ENCODE measurements at regions not wholly inside any gene's neighbourhood (a gene's known extent, or its start where the extent isn't known, plus 50 kb on each side); places are given as distances from the start of the nearest gene placed in this dataset.
A peak's percentile ranks its signal among the peaks of the same experiment; 100 is the strongest.

DNA sequence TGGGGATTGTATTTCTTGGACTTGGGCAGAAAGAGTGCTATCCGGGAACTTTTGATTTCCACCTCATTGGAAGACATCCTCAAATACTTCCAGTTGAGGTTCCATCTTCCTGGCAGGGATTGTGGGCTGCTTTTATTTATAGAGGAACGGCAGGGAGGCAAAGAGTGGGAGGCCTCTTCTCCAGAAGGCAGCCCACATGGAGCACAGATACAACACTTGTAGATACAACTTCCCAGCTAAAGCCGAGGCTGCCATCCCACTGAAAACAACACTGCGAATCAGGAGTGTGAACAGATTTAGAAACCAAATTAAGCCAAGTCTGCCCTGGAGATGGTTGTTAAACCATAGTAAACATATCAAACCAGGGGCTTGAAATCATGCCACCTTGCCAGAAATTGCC lies 212.8 kb upstream of the PPARGC1A start:
- Mint-ChIP-seq H3K4me3 (no peak overlapping the region), H3K9me3 (peaks cover 0 to 7% of the 10 kb centered on the region in 2 donors), H3K27me3 (no peaks in the 10 kb centered on the region), H3K4me1 (no peaks in the 10 kb centered on the region), H3K27ac (no peak overlapping the region)
- DNase-seq (no peak), ATAC-seq (no peak)

DNA sequence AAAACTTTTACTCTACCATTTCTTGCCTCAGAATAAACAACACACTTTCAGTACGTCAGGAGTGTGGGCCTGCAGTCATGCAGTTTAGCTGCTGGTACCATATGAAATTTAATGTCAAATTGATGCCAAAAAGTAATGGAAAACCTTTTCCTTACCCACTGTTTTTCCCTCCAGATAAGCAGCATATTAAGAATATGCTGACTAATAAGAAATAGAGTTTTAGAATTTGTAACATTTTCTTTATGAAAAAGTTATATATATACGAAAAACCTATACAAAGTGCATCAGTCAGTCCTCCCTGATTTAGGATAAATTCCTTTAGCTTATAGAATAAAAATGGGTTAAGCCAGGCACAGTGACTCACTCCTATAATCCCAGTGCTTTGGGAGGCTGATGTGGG lies 206.8 kb upstream of the PPARGC1A start:
- H3K27ac Mint-ChIP-seq: no peak overlapping the region
- H3K9me3 Mint-ChIP-seq: no peaks in the 10 kb centered on the region

DNA sequence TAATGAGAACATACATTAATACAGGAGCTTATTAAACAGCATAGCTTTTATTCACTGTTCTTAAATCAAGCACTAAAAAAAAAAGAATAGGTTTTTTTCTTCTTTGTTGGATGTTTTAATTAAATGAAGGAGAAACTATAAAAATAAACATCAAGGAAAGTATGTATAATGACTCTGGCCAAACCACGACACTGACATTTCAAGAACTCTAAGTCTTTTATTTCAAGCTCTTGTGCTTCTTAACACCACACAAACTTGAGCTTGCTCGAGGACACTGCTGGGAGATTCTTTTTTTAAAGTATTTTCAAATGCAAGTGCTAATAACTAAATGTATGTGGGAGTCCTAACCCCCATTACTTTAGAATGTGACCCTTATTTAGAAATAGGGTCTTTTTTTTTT lies 204.9 kb upstream of the PPARGC1A start:
- no peak overlapping the region for H3K4me3 Mint-ChIP-seq
- H3K27ac Mint-ChIP-seq: no peak overlapping the region
- no peaks in the 10 kb centered on the region for H3K27me3 Mint-ChIP-seq
- DNase-seq (no peak), ATAC-seq (no peak)
- H3K9me3 Mint-ChIP-seq: no peaks in the 10 kb centered on the region
- no peaks in the 10 kb centered on the region for H3K4me1 Mint-ChIP-seq

More for the DNA sequence above, 206.8 kb upstream of the PPARGC1A start:
- Mint-ChIP-seq H3K4me1 (no peaks in the 10 kb centered on the region), H3K4me3 (no peak overlapping the region), H3K27me3 (no peaks in the 10 kb centered on the region)
- ATAC-seq (no peak), DNase-seq (no peak)

DNA sequence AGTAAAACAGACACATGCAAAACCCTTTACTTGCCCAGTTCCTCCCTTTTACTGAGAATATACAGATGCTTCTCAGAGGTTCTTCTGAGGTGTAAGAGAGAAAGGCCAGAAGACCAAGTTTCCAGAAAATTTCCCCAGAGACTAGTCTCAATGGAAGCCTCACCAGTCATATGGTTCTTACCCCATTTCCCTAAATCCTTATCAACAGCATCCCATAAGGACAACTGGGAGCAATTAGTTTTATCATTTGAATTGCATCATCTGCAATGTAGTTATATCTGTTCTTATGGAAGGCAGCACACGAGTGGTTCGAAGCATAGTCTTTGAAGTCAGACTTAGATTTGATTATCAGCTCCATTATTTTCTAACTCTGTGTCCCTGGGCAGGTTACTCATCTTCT lies 203.6 kb upstream of the PPARGC1A start:
- Mint-ChIP-seq H3K4me3 (no peak overlapping the region), H3K27me3 (no peaks in the 10 kb centered on the region), H3K27ac (peak overlapping the region in 1 of 2 donors; percentile 28), H3K4me1 (no peaks in the 10 kb centered on the region), H3K9me3 (no peaks in the 10 kb centered on the region)
- ATAC-seq: no peak
- no peak for DNase-seq

DNA sequence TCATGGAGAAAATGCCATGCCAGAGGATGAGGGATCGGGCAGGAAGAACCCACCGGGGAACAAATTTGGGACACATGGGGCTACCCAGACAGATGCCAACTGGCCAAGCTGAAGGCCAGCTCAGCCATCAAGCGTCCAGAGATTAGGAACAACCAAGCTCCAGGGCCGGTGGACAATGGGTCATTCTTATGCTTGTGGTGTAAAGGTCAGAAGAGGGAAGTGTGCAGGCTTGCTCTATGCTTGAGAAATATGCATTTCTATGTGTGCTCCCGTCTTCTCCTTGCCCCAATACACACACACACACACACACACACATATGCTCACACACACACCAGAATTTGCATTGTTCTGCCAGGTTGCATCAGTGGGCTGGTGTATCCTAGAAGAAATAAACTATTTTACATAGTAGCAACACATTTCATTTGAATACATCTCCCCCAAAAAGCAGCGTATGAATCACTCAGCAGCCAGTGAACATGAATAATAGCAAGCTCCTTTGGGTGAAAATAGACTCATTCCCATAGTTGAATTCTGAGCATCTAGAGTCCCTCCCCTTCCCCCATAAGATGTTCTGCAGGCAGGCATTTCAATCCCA lies 201.9 kb upstream of the PPARGC1A start:
- no peak for DNase-seq
- Mint-ChIP-seq H3K27me3 (no peaks in the 10 kb centered on the region), H3K4me1 (no peaks in the 10 kb centered on the region), H3K4me3 (no peak overlapping the region), H3K9me3 (no peaks in the 10 kb centered on the region), H3K27ac (no peak overlapping the region)
- no peak for ATAC-seq

DNA sequence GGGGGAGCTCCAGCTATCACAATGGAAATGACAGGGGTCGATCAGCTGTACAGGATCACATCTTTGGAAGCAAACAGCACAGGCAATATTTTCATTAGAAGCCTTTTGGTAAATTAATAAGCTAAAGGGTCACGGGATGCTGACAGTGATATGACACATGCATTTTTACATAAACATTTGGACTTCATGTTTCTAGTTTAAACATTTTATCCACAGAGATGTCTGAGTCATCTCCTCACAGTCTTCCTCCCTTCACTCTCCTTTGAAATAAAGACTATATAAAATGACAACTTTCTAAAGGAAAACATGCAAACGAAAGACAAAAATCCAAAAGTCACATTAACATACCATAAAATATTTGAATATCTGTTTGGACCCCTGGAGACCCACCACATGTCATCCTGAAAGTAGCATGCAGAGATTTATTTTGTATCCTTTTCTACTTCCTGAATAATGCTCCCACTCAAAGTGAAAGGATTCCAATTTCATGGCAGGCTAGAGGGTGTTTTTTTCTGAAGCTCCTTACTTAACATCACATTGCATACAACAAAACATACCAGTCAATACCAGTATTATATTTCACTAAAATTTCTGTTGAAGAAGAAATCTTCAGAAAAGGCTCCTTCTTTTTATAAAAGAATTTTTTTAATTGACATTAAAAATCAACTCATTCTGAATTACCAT lies 200.1 kb upstream of the PPARGC1A start:
- Mint-ChIP-seq H3K4me1 (no peaks in the 10 kb centered on the region), H3K27ac (no peak overlapping the region), H3K27me3 (no peaks in the 10 kb centered on the region), H3K9me3 (peaks cover 5 to 8% of the 10 kb centered on the region in 2 donors), H3K4me3 (no peak overlapping the region)
- DNase-seq (no peak), ATAC-seq (no peak)

DNA sequence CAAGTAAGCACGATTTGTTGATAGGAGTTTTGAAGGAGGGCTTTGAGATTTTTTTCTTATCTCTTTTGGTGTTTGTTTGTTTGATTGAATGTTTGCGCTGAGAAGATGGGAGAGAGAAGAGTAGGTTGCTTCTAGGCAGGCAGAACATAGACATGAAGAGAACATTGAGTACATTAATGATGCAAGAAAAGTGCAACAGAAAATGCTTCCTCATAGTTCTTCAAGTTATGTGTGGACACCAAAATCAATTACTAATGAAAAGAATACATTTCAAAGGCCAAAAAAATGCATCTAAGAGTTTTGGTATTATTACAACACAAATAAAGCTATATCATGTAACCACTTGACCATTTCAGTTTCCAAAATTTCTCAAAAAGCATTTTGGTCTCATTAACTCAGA lies 191.0 kb upstream of the PPARGC1A start:
- no peak overlapping the region for H3K27ac Mint-ChIP-seq
- no peaks in the 10 kb centered on the region for H3K27me3 Mint-ChIP-seq
- H3K4me1 Mint-ChIP-seq: no peaks in the 10 kb centered on the region
- H3K9me3 Mint-ChIP-seq: peaks cover 2 to 20% of the 10 kb centered on the region in 2 donors
- no peak for ATAC-seq
- no peak overlapping the region for H3K4me3 Mint-ChIP-seq
- no peak for DNase-seq

DNA sequence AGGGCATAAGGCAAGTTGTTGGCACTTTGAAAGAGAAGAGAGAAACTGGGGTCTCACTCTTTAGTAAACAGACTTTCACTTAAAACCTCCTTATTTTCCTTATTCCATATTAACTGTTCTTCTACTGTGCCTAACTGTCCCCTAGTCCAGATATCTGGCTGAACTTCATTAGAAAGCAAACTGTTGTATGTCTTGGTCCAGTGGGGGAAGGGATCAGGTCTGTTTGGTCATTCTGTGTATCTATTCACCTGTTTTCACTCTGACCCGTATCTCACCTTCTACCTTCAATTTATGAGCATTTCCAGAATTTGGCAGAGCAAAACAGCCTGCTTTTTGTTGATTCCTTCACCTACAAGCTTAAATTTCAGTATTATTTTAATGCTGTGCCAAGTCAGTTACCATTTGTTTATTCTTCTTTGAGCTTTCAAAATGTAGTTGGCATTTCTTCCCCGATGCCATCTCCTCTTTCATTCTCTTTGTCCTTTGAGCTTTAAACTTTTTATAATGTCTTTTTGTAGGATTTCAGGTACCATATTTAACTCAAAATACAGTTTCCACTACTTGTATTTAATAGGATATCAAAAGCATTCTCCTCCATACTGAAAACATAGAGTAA lies 188.6 kb upstream of the PPARGC1A start:
- DNase-seq: no peak
- ATAC-seq: no peak
- peaks cover 7 to 25% of the 10 kb centered on the region in 2 donors for H3K9me3 Mint-ChIP-seq
- peak overlapping the region in 1 of 2 donors; percentile 20 for H3K27ac Mint-ChIP-seq
- H3K27me3 Mint-ChIP-seq: no peaks in the 10 kb centered on the region
- H3K4me3 Mint-ChIP-seq: no peak overlapping the region
- H3K4me1 Mint-ChIP-seq: no peaks in the 10 kb centered on the region

DNA sequence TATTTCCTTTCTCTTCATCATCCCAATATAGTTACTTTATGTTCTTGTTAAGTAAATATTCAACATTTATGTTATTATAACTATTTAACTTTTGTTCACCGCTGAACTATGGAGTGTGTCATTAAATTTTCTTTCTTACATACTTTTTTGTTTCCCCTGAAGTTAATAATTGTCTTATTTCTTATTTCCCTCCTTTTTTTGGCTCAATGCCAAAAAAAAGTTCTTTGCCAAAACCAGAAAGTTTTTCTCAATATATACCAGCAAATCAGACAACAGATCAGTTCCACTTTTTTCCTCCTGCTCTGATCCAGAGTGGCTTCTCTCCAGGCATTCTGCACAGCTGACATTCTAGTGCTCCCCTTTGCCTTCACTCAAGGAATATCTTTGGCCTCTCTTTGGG lies 187.0 kb upstream of the PPARGC1A start:
- DNase-seq (no peak), ATAC-seq (no peak)
- no peak overlapping the region for H3K4me3 Mint-ChIP-seq
- H3K9me3 Mint-ChIP-seq: peaks cover 7 to 25% of the 10 kb centered on the region in 2 donors
- no peaks in the 10 kb centered on the region for H3K27me3 Mint-ChIP-seq
- no peak overlapping the region for H3K27ac Mint-ChIP-seq
- H3K4me1 Mint-ChIP-seq: no peaks in the 10 kb centered on the region

DNA sequence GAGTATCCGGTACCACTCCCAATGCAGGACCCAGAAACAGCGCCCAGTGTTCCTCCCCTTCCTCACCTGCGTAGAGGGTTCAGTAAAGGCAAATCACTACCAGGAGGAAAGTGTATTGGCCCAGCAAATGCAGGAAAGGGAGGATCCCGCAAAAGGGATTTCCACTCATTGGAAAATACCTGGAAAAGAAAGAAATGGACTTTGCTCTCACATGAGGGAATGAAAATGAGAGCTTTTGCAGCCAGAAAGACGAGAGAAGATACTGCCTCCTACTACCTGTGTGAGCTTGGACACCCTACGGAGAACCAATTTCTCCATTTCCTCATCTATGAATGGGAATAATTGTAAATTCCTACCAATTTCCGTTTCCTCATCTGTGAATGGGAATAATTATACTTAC lies 184.1 kb upstream of the PPARGC1A start:
- Mint-ChIP-seq H3K4me3 (no peak overlapping the region), H3K27ac (no peak overlapping the region)

DNA sequence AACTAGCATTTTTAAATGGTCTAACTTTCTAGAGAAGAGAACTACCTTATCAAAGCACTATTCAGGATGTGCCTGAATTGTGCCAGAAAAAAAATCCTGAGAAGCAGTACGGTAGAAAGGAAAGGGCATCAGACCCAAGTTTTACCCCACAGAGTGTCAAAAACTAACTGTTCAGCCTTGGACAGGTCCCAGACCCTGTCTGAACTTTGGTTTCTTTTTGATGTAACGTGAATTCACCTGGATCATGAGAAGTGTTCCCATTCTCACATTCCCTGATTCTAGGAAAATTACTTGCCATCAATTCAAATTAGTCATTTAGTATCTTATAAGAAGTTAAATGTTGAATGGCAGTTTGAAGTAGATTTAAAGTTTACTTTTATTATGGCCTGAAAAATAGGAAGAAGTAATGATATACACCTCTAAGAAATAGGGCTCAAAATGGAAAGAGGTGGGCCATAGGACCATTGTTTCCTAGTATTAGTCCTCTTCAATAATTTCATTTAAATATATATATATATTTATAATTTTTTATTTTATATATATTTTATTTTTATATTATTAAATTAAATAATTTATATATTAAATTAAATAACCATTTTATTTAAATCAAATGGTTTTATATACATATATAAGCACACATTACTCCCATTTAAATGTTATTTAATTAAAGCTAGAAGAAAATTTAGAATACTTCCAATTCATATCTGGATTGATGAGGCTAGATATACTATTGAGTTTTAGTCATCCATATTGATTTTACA lies 181.9 kb upstream of the PPARGC1A start:
- H3K4me1 Mint-ChIP-seq: no peaks in the 10 kb centered on the region
- H3K4me3 Mint-ChIP-seq: no peak overlapping the region
- ATAC-seq: no peak
- peaks cover 7 to 9% of the 10 kb centered on the region in 2 donors for H3K9me3 Mint-ChIP-seq
- no peak overlapping the region for H3K27ac Mint-ChIP-seq
- H3K27me3 Mint-ChIP-seq: no peaks in the 10 kb centered on the region
- no peak for DNase-seq

More for the DNA sequence above, 184.1 kb upstream of the PPARGC1A start:
- Mint-ChIP-seq H3K9me3 (peaks cover 7 to 21% of the 10 kb centered on the region in 2 donors), H3K27me3 (no peaks in the 10 kb centered on the region), H3K4me1 (no peaks in the 10 kb centered on the region)
- no peak for ATAC-seq
- DNase-seq: no peak

DNA sequence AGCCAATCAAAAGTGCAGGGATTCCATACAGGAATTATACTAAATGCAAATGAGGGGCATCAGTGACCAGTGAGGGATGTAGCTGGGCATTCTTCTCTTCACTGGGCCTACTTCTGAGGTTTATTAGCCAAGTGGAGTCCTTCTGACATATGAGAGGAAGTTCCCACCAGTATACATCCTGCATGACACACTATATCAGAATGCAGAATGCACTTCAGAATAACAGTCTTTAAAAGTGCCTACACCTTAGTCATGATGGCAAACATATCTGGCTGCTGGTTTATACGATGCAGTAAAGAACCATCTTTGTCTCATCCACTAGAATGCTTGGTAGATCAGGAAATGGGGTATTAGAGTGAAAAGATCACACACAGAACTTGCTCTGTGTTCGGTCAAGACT lies 180.3 kb upstream of the PPARGC1A start:
- ATAC-seq: no peak
- DNase-seq: no peak
- no peak overlapping the region for H3K27ac Mint-ChIP-seq
- H3K27me3 Mint-ChIP-seq: no peaks in the 10 kb centered on the region
- no peaks in the 10 kb centered on the region for H3K4me1 Mint-ChIP-seq
- H3K4me3 Mint-ChIP-seq: no peak overlapping the region
- no peaks in the 10 kb centered on the region for H3K9me3 Mint-ChIP-seq

DNA sequence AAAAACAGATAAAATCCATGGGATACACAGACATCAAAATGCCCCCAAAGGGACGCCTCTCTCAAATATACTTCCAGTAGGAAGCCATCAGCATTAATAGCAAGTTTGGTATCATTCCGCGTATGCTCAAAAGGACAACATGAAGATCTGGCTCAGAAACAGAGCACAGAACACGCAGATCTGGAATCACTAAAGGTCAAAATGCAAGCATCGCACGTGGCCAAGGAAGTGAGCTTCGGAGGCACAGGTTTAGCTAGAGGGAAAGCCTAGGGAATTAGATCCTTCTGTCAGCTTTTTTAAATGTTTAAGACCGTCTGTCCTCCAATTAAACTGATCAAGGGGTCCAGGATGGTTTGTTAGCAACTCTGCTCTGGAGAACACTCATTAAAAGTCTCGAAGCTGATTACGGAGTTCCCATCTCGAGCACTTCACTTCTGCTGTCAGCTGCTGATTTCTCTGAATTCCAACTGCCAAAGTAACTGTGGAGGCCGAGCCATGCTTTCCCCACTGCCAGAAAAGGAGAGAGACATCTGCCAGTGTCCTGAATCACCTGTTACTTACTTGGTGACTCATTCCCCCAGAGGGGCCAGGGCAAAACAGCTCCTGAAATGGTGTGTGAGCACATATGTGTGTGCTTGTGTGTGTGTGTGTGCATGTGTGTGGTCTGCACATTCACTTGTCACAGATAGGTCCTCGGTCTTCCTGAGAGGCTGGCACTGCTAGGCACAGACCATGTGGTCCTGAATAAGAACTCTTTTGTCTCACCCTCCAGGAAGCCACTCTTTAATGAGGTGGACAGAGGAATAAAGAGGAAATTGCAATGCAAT lies 177.7 kb upstream of the PPARGC1A start:
- Mint-ChIP-seq H3K9me3 (peaks cover 0 to 9% of the 10 kb centered on the region in 2 donors), H3K27me3 (no peaks in the 10 kb centered on the region), H3K27ac (peak overlapping the region in 1 of 2 donors; percentile 79), H3K4me1 (no peaks in the 10 kb centered on the region), H3K4me3 (no peak overlapping the region)
- ATAC-seq (peak; percentile 31), DNase-seq (no peak)

DNA sequence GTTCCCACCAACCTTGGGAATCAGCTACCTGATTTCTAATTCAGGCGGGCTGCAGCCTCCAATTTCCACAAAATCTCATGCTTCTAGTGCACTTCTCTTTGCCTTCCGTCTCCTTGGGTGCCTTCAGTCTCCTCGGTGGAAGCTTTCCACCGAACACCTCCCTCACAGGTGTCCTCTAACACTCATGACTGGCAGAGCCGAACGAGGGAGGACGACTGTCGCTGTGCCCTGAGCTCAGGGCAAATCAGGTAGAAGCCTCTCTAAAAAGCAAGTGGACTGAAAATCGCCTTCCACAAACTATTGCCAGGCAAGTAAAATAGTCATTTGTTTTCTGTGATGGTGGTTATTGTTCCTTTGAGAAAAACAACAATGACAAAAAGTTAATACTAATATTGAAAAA lies 176.1 kb upstream of the PPARGC1A start:
- H3K4me3 Mint-ChIP-seq: no peak overlapping the region
- H3K4me1 Mint-ChIP-seq: no peaks in the 10 kb centered on the region
- H3K27ac Mint-ChIP-seq: no peak overlapping the region
- H3K9me3 Mint-ChIP-seq: peaks cover 0 to 9% of the 10 kb centered on the region in 2 donors
- no peak for DNase-seq
- H3K27me3 Mint-ChIP-seq: no peaks in the 10 kb centered on the region
- no peak for ATAC-seq

DNA sequence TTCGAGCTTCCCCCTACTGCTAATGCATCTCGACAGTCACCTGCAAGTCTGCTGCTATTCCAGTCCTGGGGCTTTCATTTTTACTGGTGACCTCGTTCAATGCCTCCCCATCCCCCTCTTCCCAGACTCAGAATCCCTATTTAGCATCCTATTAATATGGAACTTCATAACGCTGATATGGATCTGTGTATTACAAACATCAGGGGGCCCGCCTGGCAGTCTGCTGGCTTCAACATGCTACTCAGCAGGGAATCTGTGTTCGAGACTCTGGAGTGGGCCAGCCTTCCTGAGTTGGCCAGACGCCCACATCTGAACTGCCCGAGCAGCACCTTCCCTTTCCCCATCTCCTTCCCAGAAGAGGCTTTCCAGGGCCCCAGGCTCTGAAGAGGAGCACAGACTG lies 173.9 kb upstream of the PPARGC1A start:
- Mint-ChIP-seq H3K27me3 (no peaks in the 10 kb centered on the region), H3K4me1 (no peaks in the 10 kb centered on the region), H3K9me3 (peaks cover 0 to 16% of the 10 kb centered on the region in 2 donors), H3K4me3 (no peak overlapping the region), H3K27ac (no peak overlapping the region)
- ATAC-seq (no peak), DNase-seq (no peak)

Data from stimulated activated naive CD8-positive, alpha-beta T cell treated with anti-CD3 and anti-CD28 coated beads, Interleukin-15, amount 100 ng/mL, for 72 hours (primary cell).